NCI-H1436 (cell line): ENCODE measurements at regions not wholly inside any gene's neighbourhood (a gene's known extent, or its start where the extent isn't known, plus 50 kb on each side); places are given as distances from the start of the nearest gene placed in this dataset.

Source experiments
- DNase-seq: peaks from one replicate; lab custom pipeline; 2025; lab: John Stamatoyannopoulos, UW

GRCh38 chr17:77379065-77379428 is 238.3 kb downstream of the SEC14L1 start:
- no peak for DNase-seq

GRCh38 chr17:77379832-77380231 is 239.1 kb downstream of the SEC14L1 start:
- no peak for DNase-seq

- DNase-seq = no peak
These were observed 239.8 kb downstream of the SEC14L1 start for GRCh38 chr17:77380395-77381184.

GRCh38 chr17:77381185-77381700 is 240.5 kb downstream of the SEC14L1 start:
- no peak for DNase-seq

- no peak for DNase-seq
These were observed 241.0 kb downstream of the SEC14L1 start for GRCh38 chr17:77381731-77382130.

GRCh38 chr17:77382356-77382911 is 241.7 kb downstream of the SEC14L1 start:
- no peak for DNase-seq

GRCh38 chr17:77382966-77383612 is 242.3 kb downstream of the SEC14L1 start:
- no peak for DNase-seq

- DNase-seq = no peak
These were observed 243.1 kb downstream of the SEC14L1 start for GRCh38 chr17:77383613-77384608.

- DNase-seq = no peak
These were observed 245.2 kb downstream of the SEC14L1 start for GRCh38 chr17:77385750-77386501.

GRCh38 chr17:77386502-77387192 is 245.9 kb downstream of the SEC14L1 start:
- no peak for DNase-seq

- DNase-seq = no peak
These were observed 247.1 kb downstream of the SEC14L1 start for GRCh38 chr17:77387891-77388290.

- DNase-seq = no peak
These were observed 247.9 kb downstream of the SEC14L1 start for GRCh38 chr17:77388384-77389306.

- DNase-seq = no peak
These were observed 250.1 kb downstream of the SEC14L1 start for GRCh38 chr17:77390870-77391269.

GRCh38 chr17:77391668-77392375 is 251.1 kb downstream of the SEC14L1 start:
- no peak for DNase-seq

GRCh38 chr17:77392376-77393273 is 251.9 kb downstream of the SEC14L1 start:
- DNase-seq = no peak

- DNase-seq = no peak
These were observed 252.5 kb downstream of the SEC14L1 start for GRCh38 chr17:77393274-77393600.

GRCh38 chr17:77393867-77394539 is 253.2 kb downstream of the SEC14L1 start:
- DNase-seq = no peak
